Left lobe of liver (tissue), 2 donors: ENCODE measurements at regions not wholly inside any gene's neighbourhood (a gene's known extent, or its start where the extent isn't known, plus 50 kb on each side); places are given as distances from the start of the nearest gene placed in this dataset.

Experiments
- ATAC-seq: fragments of 200-7000 bp; cut with Tn5 transposase; one replicate; pipeline ENCODE4 v1.9.1; 2020; ENCODE audit warnings: mild to moderate bottlenecking, moderate library complexity
- DNase-seq: peaks from one replicate; pipeline ENCODE4 v3.0.0-alpha.2; 2020; ENCODE audit warnings: low spot score
- donor health status: DM: no; HTN: no; CAD: no; lungs with moderate emphysema.
- donor health status: DM: no; HTN: yes; CAD: no.

GRCh38 chr1:81700728-81701470, 99.8 kb upstream of the ADGRL2 start:
- DNase-seq (no peak), ATAC-seq (no peak)

DNA sequence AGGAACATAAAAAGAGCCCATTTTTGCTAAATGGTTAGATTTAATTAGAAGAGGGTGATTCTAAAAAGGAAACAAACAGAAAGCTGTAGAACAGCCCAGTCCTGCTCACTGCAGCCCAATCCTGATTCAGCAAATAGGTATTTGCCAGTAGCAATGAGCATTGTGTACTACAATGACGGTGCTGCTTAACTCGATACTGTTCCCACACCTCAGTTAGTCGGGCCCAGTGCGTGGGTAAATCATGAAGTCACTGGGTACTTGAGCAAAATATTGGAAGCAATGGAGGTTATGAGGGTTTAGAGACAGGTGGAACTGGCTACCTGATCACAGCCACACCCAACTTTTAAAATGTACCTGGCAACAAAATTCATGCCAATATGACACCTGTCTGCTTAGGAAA, 101.5 kb upstream of the ADGRL2 start:
- DNase-seq (no peak), ATAC-seq (no peak)

DNA sequence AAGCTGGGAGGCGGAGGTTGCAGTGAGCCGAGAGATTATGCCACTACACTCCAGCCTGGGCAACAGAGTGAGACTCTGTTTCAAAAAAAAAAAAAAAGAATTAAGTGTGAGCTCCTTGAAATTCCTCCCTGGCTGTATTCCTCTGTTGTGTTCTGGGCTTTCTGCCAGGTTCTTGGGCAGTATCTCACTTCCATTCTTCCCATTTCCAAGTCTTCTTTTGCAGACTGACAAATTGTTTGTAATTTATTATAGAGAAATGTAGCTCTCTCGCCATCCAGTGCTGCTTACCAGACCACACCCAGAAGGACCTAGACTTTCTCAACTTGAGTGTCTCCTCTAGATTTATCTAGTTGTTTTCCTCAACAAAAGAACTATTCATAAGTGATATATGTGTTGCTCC, 105.0 kb upstream of the ADGRL2 start:
- ATAC-seq (peak; percentile 38), DNase-seq (no peak)

GRCh38 chr1:81693316-81693715, 107.4 kb upstream of the ADGRL2 start:
- ATAC-seq: no peak
- DNase-seq: no peak

DNA sequence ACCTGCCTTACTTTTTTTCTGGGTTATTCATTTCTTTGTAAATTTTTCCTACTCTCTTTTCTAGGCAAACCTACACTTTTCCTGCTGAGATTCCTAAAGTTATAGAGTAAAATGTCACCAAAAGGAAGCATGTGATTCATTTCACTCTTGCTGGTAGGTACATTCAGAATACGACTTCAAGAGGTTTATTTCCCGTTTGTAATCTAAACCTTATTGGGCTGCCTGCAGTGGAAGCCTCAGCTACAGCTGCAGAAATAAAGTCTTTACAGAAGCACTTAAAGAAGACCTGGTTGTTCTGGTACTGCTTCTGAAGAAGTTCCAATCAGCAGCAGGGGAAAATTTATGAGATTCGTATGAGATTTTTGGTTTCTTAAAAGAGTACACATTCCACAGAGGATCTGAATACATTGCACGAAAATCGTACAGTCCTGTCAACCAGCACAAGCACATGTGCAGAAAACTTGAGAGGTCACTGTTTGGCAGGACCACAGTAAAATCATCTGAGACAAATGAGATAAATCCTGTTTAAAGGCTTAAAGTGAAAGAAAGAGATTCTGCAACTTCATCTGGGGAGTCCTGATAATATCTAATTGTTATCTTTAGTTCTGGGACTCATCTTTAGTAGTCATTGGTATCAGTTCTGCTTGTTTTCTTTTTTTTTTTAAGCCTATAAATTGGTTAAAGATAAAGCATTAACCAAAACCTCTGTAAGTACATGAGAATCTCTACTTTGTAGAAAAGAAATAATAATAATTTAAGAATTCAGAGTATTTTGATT, 109.9 kb upstream of the ADGRL2 start:
- ATAC-seq: no peak
- no peak for DNase-seq

DNA sequence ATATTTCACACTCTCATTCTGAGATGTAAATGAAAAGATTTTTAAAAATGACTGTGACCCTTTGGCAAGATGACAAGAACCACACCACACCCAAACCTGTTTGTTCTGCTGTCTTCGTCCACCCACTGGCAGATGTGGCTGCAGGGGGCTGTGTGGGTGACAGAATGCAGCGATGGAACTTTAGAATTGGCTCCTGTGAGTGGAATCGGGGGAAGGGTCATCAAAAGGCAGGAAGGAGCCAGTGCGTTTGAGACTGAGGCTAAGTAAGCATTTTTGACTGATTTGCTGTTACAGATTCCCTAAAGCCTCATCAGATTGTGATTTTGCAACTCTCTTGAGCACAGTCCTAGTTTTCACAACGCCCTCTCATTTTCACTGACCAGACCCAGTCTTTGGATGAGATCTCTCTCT, 111.2 kb upstream of the ADGRL2 start:
- DNase-seq (no peak), ATAC-seq (no peak)

GRCh38 chr1:81682490-81682889, 118.2 kb upstream of the ADGRL2 start:
- DNase-seq (no peak), ATAC-seq (no peak)

- ATAC-seq (no peak), DNase-seq (no peak)
Measured at GRCh38 chr1:81681601-81682266, 119.0 kb upstream of the ADGRL2 start.

- no peak for DNase-seq
- no peak for ATAC-seq
Measured at GRCh38 chr1:81681114-81681513, 119.6 kb upstream of the ADGRL2 start.

DNA sequence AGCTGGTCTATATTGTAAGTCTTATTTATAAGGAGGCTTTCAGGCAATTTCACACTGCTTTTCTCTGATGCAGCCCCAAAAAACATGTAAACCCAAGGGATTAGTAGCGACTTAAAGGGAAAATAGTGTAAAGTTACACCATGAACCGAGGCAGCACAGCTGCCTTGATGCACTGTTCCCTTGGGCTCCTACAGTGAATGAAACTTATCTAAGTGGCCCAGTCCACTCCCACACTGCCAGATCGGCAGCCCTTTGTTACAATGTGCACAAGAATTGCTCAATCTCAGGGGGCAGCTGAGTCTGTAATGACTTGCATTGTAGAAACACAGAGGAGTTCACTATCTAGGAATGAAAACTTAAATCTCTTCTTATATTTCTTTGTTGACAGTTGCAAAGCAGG, 120.8 kb upstream of the ADGRL2 start:
- DNase-seq: no peak
- ATAC-seq: peak; percentile 63

GRCh38 chr1:81678779-81679178, 122.0 kb upstream of the ADGRL2 start:
- ATAC-seq: no peak
- no peak for DNase-seq

- DNase-seq: no peak
- ATAC-seq: no peak
Measured at GRCh38 chr1:81672766-81673165, 128.0 kb upstream of the ADGRL2 start.

- DNase-seq (no peak), ATAC-seq (no peak)
Measured at GRCh38 chr1:81671038-81671437, 129.7 kb upstream of the ADGRL2 start.

DNA sequence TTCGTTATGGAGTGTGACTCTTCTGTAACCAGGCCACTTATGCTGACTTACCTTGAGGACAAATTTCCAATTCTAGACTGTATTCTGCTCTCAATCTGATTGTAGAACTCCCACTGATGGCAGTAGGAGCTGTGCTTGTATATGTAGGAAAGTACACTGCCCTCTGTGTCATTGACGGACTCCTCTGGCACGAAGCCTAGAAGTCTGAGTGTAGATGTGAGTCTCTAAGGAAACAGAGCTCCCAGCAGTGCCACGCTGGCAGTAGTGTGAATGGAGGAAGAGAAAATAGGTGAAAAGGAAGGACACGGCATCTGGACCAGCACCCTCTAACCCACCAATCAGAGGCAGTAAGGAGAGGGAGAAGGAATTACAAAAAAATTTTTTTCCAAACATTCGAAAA, 130.4 kb upstream of the ADGRL2 start:
- ATAC-seq (peak; percentile 75), DNase-seq (peak; percentile 55)

GRCh38 chr1:81666586-81666985, 134.1 kb upstream of the ADGRL2 start:
- DNase-seq (no peak), ATAC-seq (no peak)

DNA sequence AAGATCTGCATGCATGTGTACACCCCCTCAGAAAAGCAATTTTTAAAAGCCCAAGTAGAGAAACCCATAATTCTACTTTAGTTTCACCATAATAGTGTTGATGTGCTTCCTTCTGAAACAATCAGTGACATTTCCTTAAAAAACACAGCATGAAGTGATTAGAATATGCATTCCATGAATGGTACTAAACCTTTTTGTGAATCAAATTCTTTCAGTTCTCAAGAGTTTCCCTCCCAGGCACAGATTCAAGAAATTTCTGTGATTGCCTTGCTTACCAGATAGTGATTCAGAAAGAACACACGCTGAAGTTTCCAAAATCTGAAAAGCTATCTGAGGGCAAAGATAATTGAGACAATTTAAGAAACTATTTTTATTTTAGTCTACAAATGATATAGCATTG, 136.4 kb upstream of the ADGRL2 start:
- DNase-seq: no peak
- no peak for ATAC-seq

GRCh38 chr1:81662913-81663526, 137.7 kb upstream of the ADGRL2 start:
- no peak for ATAC-seq

DNA sequence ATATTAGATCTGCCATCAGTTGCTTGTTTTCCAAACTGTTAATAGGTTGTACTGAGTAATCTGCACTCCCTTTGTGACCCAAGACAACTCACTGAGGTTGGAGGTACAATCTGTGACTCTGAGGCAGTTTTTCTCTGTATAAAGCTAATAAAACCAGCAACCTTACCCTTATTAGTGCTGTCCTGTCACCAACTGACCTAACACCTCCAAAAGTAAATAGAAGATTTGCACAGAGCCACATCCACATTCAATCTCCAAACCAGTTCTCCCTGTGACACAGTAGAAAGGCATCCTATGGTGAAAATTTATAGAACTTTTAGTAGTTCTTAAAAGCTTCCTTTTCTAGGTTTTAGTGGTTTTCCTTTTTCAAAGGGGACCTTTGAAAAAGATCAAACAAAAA, 140.4 kb upstream of the ADGRL2 start:
- ATAC-seq (no peak), DNase-seq (no peak)

More at GRCh38 chr1:81662913-81663526, 137.7 kb upstream of the ADGRL2 start:
- no peak for DNase-seq

GRCh38 chr1:81654657-81655056, 146.1 kb upstream of the ADGRL2 start:
- no peak for ATAC-seq
- DNase-seq: no peak

GRCh38 chr1:81654147-81654546, 146.6 kb upstream of the ADGRL2 start:
- ATAC-seq (no peak), DNase-seq (no peak)

DNA sequence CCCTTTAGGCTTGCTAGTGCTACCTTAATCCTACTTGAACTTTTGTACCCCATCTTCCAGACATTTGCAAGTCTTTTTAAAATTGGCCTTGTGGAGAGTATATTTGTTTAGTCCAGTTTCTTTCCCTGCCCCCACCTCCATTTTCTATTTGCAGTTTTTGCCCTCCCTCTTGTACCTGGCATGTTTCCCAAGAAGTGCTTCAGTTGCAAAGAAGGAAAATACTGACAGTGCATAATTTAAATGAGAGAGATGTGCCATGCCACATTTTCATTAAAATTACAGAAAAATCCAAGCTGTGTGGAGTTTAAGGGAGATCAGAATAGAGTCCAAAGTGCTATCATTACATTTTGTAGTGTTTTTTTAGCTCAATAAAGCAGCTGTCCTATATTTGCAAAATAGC, 150.0 kb upstream of the ADGRL2 start:
- no peak for ATAC-seq
- DNase-seq: no peak

DNA sequence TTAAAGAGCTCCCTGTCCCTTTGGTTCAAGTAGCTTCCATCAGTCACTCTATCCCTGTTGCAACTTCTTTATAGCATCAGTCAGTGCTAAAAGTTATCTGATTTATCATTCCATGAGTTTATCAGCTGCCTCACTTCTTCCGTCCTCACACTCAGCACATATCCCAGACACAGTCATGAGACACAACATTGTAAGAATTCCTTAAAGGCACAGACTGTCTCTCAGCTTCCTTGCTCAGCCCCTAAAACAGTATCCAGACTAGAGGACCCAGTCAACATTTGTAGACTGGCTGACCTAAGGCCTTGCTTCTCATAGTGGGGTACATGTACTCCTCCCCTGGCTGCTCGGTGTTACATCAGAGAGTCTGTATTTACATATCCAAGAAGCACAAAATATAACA, 164.9 kb upstream of the ADGRL2 start:
- no peak for DNase-seq
- ATAC-seq: no peak
